Fibroblast of pulmonary artery (primary cell): ENCODE measurements at regions not wholly inside any gene's neighbourhood (a gene's known extent, or its start where the extent isn't known, plus 50 kb on each side); places are given as distances from the start of the nearest gene placed in this dataset.

ENCODE experiments used
- DNase-seq: peaks from one replicate; pipeline ENCODE4 v3.0.0-alpha.2; 2010; ENCODE audit warnings: low read depth
- H3K4me3 ChIP-seq: replicated peaks from 2 replicates; pipeline ENCODE4 v1.5.1; 2011; ENCODE audit warnings: low read depth, mild to moderate bottlenecking, control low read depth, low read length, moderate library complexity
- CTCF ChIP-seq: IDR thresholded peaks from 2 replicates; pipeline ENCODE4 v1.5.1; 2011; ENCODE audit warnings: mild to moderate bottlenecking, control low read depth, low read length, inconsistent platforms; ENCODE audit errors: missing control alignments

- TF ChIP-seq CTCF: no peak
- H3K4me3 ChIP-seq: no peak overlapping the region
- no peak for DNase-seq
Observed at GRCh38 chr5:2142456-2142954, 259.8 kb upstream of the IRX4 start.

GRCh38 chr5:2141254-2142000, 258.7 kb upstream of the IRX4 start:
- no peak for DNase-seq
- no peak overlapping the region for H3K4me3 ChIP-seq
- TF ChIP-seq CTCF: no peak

- no peak for TF ChIP-seq CTCF
- DNase-seq: no peak
- no peak overlapping the region for H3K4me3 ChIP-seq
Observed at GRCh38 chr5:2140501-2141175, 257.9 kb upstream of the IRX4 start.

GRCh38 chr5:2139478-2139877, 256.8 kb upstream of the IRX4 start:
- no peak for DNase-seq
- TF ChIP-seq CTCF: no peak
- H3K4me3 ChIP-seq: no peak overlapping the region

GRCh38 chr5:2138896-2139295, 256.2 kb upstream of the IRX4 start:
- no peak for TF ChIP-seq CTCF
- DNase-seq: no peak
- no peak overlapping the region for H3K4me3 ChIP-seq

GRCh38 chr5:2137444-2138050, 254.8 kb upstream of the IRX4 start:
- DNase-seq: no peak
- TF ChIP-seq CTCF: no peak

More at GRCh38 chr5:2137444-2138050, 254.8 kb upstream of the IRX4 start:
- no peak overlapping the region for H3K4me3 ChIP-seq
